RWPE2 (cell line): ENCODE measurements at regions not wholly inside any gene's neighbourhood (a gene's known extent, or its start where the extent isn't known, plus 50 kb on each side); places are given as distances from the start of the nearest gene placed in this dataset.

Source experiments
- ATAC-seq: fragments of 200-7000 bp; cut with Tn5 transposase; 3 replicates; pipeline ENCODE4 v1.9.1; 2021; ENCODE audit warnings: low read depth
- DNase-seq: peaks from one replicate; pipeline ENCODE4 v3.0.0-alpha.2; 2020; ENCODE audit warnings: low spot score
- H3K27ac ChIP-seq: fragments of 450-650 bp; 2 replicates; pipeline ENCODE4 v1.5.1; 2017; ENCODE audit warnings: mild to moderate bottlenecking; ENCODE audit not compliant: poor library complexity, severe bottlenecking
- H3K27me3 ChIP-seq: fragments of 250-450 bp; sonication (Bioruptor Pico); 2 replicates; pipeline ENCODE4 v1.5.1; 2021; ENCODE audit warnings: mild to moderate bottlenecking, moderate library complexity; ENCODE audit not compliant: insufficient read depth, poor library complexity, severe bottlenecking
- H3K36me3 ChIP-seq: fragments of 250-450 bp; sonication (Bioruptor Pico); 2 replicates; pipeline ENCODE4 v1.5.1; 2020; ENCODE audit warnings: low read depth, mild to moderate bottlenecking, moderate library complexity
- H3K4me1 ChIP-seq: fragments of 250-450 bp; sonication (Bioruptor Pico); 2 replicates; pipeline ENCODE4 v1.5.1; 2021; ENCODE audit warnings: mild to moderate bottlenecking, moderate library complexity; ENCODE audit not compliant: insufficient read depth, poor library complexity, severe bottlenecking
- H3K4me3 ChIP-seq: fragments of 250-450 bp; sonication (Bioruptor Pico); 2 replicates; pipeline ENCODE4 v1.5.1; 2021; ENCODE audit warnings: mild to moderate bottlenecking, moderate library complexity; ENCODE audit not compliant: severe bottlenecking
- H3K9me3 ChIP-seq: fragments of 250-450 bp; sonication (Bioruptor Pico); 2 replicates; pipeline ENCODE4 v1.5.1; 2021; ENCODE audit warnings: mild to moderate bottlenecking, moderate library complexity; ENCODE audit not compliant: severe bottlenecking
- TF ChIP-seq, protein P1 (sequence below): fragments of 450-650 bp; IDR thresholded peaks from one replicate; pipeline ENCODE4 v1.5.1; 2017; ENCODE audit warnings: mild to moderate bottlenecking, moderate library complexity; ENCODE audit not compliant: poor library complexity, severe bottlenecking

GRCh38 chr14:86086962-86087361, 557.0 kb downstream of the FLRT2 start:
- no peak for ATAC-seq
- H3K27me3 ChIP-seq = no peaks in the 10 kb centered on the region
- H3K4me3 ChIP-seq = no peak overlapping the region
- H3K4me1 ChIP-seq = no peaks in the 10 kb centered on the region
- TF ChIP-seq, protein P1, sequence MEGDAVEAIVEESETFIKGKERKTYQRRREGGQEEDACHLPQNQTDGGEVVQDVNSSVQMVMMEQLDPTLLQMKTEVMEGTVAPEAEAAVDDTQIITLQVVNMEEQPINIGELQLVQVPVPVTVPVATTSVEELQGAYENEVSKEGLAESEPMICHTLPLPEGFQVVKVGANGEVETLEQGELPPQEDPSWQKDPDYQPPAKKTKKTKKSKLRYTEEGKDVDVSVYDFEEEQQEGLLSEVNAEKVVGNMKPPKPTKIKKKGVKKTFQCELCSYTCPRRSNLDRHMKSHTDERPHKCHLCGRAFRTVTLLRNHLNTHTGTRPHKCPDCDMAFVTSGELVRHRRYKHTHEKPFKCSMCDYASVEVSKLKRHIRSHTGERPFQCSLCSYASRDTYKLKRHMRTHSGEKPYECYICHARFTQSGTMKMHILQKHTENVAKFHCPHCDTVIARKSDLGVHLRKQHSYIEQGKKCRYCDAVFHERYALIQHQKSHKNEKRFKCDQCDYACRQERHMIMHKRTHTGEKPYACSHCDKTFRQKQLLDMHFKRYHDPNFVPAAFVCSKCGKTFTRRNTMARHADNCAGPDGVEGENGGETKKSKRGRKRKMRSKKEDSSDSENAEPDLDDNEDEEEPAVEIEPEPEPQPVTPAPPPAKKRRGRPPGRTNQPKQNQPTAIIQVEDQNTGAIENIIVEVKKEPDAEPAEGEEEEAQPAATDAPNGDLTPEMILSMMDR = no peak
- H3K36me3 ChIP-seq = no peaks in the 10 kb centered on the region
- peaks cover 1% of the 10 kb centered on the region for H3K9me3 ChIP-seq
- H3K27ac ChIP-seq = no peak overlapping the region
- no peak for DNase-seq

DNA sequence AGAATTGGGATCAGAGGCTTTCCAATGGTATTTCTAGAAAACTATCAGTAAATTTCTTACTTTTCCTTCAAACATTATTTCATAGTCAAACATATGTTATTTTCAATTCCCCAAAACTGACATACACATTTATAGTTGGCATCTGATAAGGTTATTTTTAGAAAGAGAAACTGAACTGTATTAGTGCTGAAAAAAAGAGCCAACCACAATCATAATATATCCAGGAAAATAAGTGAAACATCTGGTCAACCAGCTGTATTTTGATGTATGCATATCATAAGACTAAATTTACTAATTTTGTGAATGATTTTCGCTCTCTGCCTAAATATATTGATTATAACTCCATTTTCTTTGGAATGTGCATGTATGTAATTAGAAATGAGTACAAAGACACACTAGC, 554.2 kb downstream of the FLRT2 start:
- Histone ChIP-seq H3K9me3 (peaks cover under 1% of the 10 kb centered on the region), H3K4me3 (no peak overlapping the region), H3K27ac (no peak overlapping the region), H3K4me1 (no peaks in the 10 kb centered on the region), H3K36me3 (no peaks in the 10 kb centered on the region), H3K27me3 (no peaks in the 10 kb centered on the region)
- TF ChIP-seq, protein P1 = no peak
- DNase-seq = no peak
- ATAC-seq = no peak

DNA sequence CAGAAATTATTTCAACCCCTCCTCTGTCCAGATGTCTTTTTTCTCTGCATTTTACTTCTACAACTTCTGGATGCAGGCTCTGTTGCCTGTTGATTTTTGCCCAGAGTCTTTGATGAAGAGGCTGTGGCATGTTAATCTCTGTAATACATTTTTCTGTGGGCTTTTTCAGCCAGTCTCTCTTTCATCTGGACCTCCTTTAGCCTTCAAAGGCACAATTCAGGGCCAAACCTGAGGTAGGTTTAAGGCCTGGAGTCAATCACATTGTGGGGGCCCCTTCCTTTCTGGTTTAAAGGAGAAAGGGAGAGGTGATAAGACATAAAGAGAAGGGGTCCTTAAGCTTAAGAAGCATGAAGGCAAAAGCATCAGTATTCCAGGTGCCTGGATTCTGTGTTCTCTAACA, 553.7 kb downstream of the FLRT2 start:
- Histone ChIP-seq H3K4me1 (no peaks in the 10 kb centered on the region), H3K36me3 (no peaks in the 10 kb centered on the region), H3K9me3 (no peaks in the 10 kb centered on the region), H3K27ac (no peak overlapping the region), H3K27me3 (no peaks in the 10 kb centered on the region), H3K4me3 (no peak overlapping the region)
- no peak for ATAC-seq
- TF ChIP-seq, protein P1 = no peak
- no peak for DNase-seq

- no peak overlapping the region for H3K4me3 ChIP-seq
- H3K27me3 ChIP-seq = peaks cover 4% of the 10 kb centered on the region
- no peaks in the 10 kb centered on the region for H3K9me3 ChIP-seq
- no peaks in the 10 kb centered on the region for H3K4me1 ChIP-seq
- DNase-seq (no peak), ATAC-seq (no peak)
- TF ChIP-seq, protein P1 = no peak
- H3K36me3 ChIP-seq = no peaks in the 10 kb centered on the region
- H3K27ac ChIP-seq = no peak overlapping the region
Measured at GRCh38 chr14:86072116-86072894, 542.4 kb downstream of the FLRT2 start.

- H3K27ac ChIP-seq = no peak overlapping the region
- H3K4me1 ChIP-seq = no peaks in the 10 kb centered on the region
- ATAC-seq (no peak), DNase-seq (no peak)
- TF ChIP-seq, protein P1 = no peak
- no peaks in the 10 kb centered on the region for H3K9me3 ChIP-seq
- H3K27me3 ChIP-seq = no peaks in the 10 kb centered on the region
- no peaks in the 10 kb centered on the region for H3K36me3 ChIP-seq
- H3K4me3 ChIP-seq = no peak overlapping the region
Measured at GRCh38 chr14:86066651-86067050, 536.7 kb downstream of the FLRT2 start.
